Stimulated activated CD8-positive, alpha-beta memory T cell treated with anti-CD3 and anti-CD28 coated beads, Interleukin-2, amount 100 ng/mL, for 1 hour (primary cell): ENCODE measurements at regions not wholly inside any gene's neighbourhood (a gene's known extent, or its start where the extent isn't known, plus 50 kb on each side); places are given as distances from the start of the nearest gene placed in this dataset.
"Not testable (repeated sequence)": the region's sequence is repeated elsewhere in the genome, so short reads cannot be mapped to it uniquely, and the experiment has no call there.

Experiments
- DNase-seq, 2 donors: peaks; one replicate each; pipeline ENCODE4 v3.0.0-alpha.2; 2020; ENCODE audit warnings: low read depth in 2 of 2

DNA sequence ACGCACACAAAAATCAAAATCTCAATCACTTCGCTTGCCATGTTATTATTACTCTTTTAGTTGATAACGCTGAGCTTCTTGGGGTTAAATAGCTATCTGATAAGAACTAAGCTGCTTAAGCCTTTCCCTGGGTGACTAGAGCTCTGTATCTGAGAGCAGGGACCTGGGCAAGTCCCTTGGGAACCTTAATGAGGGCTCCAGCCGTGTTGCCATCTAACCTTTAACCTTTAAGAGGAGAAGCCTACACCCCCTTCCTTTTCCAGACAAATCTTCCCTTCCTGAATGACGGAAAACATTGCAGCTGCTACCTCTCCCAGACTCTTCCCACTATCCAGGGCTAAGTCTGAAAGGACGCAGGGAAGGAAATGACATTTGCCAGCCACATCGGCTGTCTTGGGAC lies 216.5 kb upstream of the RAI14 start:
- DNase-seq: no peak

DNA sequence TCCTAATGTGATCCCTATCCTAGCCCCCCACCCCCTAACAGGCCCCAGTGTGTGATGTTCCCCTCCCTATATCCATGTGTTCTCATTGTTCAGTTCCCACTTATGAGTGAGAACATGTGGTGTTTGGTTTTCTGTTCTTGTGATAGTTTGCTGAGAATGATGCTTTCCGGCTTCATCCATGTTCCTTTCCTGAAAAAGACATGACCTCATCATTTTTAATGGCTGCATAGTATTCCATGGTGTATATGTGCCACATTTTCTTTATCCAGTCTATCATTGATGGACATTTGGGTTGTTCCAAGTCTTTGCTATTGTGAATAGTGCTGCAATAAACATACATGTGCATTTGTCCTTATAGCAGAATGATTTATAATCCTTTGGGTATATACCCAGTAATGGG lies 214.4 kb upstream of the RAI14 start:
- DNase-seq: not testable (repeated sequence)

DNA sequence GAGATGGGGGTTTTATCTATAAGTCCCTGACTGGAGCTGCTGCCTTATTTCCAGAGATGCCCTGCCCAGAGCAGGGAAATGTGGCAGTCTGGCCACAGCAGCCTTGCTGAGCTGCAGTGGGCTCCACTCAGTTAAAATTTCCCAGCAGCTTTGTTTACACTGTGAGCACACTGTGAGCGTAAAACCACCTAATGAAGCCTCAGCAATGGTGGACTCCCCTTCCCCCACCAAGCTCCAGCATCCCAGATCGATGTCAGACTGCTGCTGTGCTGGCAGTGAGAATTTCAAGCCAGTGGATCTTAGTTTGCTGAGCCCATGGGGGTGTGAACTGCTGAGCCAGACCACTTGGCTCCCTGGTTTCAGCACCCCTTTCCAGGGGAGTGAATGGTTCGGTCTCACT lies 208.7 kb upstream of the RAI14 start:
- no peak for DNase-seq

DNA sequence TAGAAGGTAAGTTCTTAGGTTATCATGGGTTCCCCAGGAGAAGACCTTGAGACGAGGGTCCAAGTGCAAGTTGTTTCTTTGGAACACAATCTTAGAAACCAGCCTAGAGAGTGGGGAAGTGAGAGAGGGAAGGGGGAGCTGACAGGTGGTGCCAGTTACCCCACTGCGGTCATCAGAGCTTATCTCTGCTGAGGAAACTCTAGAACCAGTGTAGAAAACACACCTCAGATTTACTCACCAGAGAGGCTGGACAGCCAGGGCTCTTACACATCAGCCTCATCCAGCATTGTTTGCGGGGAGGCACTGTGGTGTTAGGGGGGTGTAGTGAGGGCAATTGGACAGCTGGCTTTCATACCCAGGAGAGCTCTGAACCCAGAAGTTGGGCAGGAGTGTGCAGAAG lies 206.5 kb upstream of the RAI14 start:
- no peak for DNase-seq

DNA sequence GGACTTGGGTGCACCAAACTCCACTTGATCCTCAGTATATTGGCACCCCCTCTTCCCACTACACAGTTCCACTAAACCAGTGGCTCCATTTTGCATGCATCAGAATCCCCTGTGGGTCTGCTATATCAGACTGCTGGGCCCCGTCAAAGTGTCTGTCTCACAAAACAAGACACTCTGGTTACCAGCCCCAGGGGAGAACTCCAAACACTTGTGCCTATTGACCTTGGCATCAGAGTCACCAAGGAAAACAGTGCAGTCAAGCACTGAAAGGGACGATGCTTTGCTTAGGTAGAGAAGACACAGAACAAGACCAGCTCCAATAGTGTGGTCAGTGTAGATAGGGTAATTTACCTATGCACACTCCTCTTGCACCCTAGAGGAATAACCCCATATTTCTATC lies 205.8 kb upstream of the RAI14 start:
- no peak for DNase-seq

DNA sequence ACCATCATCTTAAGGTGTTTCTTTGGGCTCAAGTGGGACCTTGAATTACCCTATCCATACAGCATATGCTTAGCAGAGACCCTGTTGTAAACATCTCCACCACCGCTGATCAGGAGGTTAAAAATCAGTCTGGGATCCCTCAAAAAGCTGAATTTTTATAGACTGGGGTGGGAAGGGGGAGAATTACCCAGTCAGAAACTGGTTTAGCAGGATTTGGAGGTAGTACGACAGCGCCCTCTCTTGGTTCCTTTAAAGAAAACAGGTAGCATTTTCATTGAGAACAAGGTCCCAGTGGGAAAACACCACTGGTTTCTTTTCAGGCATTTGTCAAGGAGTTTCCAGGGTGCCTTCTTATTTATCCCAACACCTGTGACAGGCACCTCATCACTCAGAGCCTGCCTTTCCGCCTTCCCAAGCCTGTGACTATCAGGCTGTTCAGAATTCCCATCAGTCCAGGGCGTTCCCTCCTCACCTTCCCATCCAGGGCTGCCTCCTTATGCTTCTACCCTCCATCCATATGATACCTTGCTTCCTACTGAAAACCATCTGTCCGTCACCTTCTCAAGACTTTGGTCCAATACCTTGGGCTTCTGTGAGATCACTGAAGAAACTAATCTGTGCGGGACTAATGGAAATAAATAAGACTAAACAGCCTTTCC lies 203.8 kb upstream of the RAI14 start:
- DNase-seq: no peak

DNA sequence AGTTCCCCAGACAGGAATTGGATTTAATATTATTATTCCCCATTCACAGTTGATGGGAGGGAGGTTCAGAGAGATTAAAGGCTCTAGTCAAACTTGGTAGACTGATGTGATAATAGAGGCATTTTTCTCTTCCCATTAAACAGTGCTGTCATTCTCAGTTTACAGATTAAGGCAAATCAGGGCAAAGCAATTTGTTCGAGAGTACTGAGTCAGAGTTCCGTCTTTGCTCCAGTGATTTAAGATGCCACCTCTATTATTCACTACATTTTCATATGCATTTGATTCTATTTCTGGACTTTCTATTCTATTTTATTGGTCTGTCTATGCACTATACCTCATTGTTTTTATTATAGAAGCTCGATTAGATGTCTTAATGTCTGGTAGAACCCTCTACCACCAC lies 201.0 kb upstream of the RAI14 start:
- DNase-seq: no peak

DNA sequence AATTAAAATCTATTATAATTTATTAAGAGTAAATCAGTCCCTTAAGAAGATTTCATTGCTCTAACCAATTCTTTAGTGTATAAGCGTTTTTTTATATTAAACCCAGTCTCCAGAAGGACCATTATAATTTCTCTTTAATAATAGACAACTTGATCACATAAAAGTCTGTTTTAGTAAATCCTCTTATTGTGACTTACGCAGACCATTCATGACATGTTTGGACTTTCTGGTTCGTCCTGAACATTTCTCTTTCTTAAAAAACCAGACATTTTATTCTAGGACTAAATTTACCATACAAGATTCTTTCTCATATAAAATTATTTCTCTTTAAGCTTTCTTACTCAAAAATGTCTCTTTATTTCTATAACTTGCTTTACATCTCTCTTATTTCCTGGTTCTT lies 196.2 kb upstream of the RAI14 start:
- no peak for DNase-seq

DNA sequence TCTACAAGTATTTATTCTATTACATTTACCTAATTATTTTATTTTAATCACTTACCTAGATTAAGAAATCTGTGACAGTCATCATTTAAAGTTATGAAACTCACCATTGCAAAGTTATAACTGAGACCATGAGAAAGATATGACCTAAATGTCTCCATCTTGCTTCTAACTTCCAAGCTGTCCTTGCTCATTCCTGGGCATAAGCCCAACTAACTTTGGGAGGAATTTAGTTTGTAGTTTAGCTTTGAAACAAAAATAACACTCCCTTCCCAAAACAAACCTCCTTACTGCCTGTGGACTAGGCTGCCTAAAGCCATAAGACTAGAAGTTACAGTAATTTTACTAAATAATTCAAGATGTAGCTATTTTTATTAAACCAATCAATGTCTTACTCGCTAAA lies 195.6 kb upstream of the RAI14 start:
- no peak for DNase-seq

DNA sequence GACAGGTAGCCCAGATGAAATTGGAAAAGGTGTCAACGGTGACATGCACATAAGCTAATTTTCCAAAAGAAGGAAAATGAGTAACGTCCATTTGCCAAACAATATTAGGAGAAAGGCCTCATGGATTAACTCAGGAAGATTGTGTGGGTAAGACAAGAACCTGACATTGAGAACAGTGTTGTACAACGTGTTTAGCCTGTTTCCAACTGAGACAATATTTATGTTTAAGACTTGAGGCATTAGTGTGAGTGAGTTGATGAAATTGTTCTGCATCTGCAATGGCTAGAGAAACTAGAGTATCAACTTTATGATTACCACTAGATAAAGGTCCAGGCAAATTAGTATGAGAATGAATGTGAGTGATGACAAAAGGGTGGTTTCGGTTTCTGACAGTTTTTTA lies 191.3 kb upstream of the RAI14 start:
- no peak for DNase-seq

DNA sequence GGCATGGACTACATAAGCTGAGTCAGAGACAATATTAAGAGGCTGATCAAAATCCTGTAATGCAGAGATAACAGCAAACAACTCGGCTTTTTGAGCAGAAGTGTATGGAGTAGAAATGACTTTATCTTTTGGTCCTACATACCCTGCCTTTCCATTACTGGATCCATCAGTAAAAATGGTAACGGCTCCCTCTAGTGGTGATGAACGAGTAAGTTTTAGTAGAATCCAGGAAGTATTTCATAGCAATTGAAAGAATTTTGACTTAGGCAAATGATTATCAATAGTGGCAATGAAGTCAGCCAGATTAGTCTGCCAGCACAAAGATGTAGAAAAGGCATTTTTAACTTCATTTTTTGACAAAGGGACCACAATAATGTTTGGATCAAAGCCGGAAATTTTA lies 190.8 kb upstream of the RAI14 start:
- not testable (repeated sequence) for DNase-seq

DNA sequence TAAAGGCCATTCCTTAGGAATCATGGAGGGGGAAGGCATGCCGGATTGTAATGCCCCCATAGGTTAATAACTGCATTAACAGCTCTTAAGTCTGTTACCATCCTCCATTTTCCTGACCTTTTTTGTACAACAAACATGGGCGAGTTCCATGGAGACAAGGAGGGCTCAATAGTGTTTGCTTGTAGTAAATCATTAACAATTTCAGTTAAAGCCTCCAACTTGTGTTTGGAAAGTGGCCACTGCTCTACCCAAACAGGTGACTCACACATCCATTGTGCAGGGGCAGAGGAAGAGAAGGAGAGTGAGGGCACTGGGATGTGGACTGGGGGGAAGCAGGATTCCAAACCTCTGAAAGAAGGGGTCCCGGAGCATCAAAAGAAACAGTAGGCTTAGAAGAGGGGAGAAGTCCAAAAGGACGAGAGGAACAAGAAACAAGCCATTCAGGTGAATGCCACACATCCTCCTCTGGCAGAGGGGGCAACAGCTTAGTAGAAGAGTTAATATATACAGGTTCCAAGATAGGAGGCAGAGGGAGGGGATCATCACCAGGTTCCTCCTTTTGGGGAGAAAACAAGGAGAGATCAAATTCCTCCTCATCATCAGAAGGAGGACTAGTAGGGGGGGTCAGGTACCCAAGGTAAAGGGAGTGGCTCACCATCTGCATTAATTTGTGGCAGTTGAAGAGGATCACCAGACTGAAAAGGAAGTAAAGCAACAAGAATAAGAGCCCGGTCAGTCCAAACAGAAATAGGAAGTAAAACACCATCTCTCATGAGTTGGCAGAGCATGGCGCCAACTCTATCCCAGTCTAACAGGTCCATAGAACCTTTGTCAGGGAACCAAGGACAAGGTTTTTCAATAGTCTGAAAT lies 189.4 kb upstream of the RAI14 start:
- not testable (repeated sequence) for DNase-seq

DNA sequence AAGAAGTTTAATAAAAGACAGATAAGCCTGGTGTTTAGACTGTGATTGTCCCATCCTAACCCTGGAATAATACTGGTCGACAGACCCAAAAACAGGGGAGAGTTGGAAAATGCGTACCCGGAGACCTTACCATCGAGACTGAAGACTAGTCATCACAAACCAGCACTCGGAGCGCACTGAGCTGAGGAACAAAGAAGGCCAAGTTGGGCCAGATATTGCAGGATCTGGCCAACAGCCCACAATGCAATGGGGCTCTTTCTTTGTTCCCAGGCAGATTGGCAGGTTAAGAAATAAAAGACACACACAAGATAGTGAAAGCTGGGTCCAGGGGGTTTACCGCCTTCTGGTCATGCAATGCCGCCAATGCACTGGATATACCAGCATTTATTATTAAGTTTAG lies 188.7 kb upstream of the RAI14 start:
- no peak for DNase-seq

DNA sequence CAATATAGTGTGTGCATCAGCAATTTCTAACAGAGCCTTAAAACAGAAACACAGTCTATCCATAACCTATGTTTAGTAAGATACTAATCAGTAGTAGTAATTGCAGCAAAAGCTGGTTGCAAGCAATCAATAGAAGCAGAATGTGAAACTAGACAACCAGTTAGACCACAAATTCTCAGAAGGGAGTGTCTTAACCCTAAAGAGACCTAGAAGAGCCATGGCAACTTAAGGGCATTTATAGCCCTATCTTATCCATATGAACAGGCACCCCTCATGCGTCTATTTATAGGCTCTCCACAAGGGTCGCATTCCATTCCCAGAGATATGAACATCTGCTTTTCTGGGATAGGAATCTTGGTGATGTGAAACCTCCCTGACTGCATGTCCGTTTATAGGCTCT lies 188.1 kb upstream of the RAI14 start:
- DNase-seq: not testable (repeated sequence)

DNA sequence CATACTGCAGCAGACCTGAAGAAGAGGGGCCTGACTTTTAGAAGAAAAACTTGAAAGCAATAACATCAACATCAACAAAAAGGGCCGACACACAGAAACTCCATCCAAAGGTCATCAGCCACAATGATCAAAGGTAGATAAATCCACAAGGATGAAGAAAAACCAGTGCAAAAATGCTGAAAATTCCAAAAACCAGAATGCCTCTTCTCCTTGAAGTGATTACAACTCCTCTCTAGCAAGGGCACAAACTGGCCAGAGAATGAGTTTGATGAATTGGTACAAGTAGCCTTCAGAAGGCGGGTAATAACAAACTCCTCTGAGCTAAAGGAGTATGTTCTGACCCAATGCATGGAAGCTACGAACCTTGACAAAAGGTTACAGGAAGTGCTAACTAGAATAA lies 186.2 kb upstream of the RAI14 start:
- no peak for DNase-seq

DNA sequence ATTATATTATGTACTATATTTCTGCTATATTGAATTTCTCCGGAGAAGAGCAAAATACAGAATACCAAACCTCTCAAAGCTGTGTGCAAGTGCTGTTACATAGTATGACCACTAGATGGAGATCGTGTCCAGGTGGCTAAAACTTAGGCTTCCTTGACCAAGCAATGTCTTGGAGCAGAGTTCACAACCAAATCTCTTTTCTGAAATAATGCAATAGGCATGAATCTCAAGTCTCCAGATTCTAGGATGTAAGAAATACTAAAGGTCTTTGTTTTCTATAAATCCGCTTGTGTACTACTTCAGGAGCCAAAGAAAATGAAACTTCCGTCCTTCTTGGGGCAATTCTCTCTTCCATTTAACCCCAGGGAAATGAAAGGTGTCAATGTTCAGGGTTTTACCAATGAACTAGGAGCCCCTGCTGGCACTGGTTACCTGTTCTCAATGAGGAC lies 181.5 kb upstream of the RAI14 start:
- DNase-seq: no peak

DNA sequence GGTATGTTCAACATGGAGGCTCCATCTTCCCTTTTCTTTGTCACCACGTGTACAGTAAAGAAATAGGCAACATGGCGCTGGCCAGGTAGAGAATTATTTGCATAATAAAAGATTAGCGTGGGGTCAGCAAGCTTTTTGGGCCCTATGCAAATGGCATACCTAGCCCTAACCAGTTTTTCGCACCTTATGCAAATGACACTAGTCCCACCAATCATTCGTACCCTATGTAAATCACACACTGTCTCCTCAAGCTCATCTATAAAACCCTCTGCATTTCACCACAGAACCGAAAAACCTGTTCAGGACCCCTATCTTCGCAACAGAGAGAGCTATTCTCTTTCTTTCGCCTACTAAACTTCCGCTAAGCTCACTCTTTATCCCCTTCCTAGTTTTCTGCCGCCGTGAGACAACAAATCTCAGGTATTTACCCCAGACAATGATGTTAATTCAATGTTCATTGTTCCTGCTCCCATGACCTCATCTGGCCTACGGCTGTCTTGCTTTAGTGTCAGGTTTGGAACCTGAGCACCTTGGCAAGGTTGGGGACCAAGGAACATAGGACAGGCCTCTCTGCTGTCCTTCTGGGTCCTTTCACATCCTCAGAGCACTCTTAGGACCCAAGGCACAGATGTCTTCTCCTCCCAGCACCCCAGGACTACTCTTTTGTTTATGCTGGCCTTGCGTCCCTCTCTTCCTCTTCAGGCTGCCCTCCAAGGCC lies 180.7 kb upstream of the RAI14 start:
- DNase-seq: no peak

DNA sequence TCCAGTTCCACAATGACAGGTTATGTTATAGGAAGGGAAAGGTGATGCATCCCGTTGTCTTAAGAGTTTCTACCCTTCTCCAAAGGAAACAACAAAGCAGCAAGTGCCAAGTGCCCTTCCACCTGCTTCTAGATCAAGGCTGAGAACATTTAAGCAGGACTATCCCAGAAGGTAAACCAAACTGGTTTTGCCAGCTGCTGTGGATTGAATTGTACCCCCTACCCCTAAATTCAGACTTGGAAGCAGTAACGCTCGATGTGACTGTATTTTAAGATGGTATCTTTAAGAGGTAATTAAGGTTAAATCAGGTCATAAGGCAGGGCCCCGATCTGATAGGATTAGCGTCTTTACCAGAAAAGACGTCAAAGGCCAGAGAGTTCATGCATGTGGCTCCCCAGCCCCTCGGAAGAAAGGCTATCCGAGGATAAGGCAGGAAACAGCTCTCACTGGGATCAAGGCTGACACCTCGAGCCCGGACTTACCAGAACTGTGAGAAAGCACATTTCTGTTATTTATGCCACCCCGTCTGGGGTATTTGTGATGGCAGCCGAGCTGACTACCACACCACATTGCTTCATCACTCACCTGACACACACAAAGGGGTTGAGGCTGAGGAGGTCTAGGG lies 179.1 kb upstream of the RAI14 start:
- no peak for DNase-seq

DNA sequence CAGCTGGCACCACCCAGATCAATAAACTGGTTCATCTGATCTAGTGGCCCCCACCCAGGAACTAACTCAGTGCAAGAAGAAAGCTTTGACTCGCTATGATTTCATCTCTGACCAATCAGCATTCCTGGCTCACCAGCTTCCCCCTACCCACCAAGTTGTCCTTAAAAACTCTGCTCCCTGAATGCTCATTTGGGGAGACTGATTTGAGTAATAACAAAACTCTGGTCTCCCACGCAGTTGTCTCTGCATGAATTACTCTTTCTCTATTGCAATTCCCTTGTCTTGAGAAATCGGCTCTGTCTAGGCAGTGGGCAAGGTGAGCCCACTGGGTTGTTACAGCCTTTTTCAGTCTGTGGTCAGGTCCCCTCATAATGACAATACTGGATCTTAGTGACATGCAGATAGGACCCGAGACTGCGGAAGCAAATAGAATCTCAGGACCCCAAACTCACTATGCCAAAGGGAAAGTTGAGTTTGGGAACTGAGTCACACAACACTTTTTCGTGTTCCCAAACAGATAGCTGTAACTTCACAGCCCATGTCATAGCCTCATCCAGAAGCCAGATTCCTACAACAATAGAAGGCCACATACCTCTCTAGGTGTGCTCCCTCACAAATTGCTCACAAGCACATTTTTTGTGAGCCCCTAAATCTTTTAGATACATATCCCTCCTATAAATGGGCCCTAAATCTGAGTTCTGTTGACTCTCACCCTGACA lies 175.2 kb upstream of the RAI14 start:
- DNase-seq: no peak

DNA sequence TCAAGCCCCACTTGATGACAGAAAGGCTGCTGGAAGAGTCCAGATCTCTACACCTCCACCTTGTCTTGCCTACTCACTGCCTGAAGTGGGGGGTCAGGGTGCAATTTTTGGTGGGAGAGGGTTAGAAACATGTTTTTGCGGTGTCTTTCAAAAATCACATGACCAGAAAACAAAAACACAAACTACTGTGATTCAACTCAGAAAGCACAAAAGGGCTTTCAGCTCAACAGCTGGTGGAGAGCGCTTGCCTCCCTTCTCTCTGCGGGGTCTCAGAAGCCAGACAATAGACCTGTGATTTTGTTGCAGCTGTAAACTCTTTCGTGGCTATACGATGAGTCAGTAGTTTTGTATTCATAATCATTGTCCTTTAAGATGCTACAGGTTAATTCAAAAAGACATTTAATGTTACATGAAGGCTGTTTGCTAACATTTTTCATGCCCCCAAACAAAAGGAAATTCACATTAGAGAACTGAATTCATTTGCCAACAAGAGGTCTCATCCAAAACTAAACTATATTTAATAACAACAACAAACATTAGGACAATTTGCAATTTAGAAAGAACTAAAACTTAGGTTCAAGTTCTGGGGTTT lies 172.6 kb upstream of the RAI14 start:
- DNase-seq: no peak

DNA sequence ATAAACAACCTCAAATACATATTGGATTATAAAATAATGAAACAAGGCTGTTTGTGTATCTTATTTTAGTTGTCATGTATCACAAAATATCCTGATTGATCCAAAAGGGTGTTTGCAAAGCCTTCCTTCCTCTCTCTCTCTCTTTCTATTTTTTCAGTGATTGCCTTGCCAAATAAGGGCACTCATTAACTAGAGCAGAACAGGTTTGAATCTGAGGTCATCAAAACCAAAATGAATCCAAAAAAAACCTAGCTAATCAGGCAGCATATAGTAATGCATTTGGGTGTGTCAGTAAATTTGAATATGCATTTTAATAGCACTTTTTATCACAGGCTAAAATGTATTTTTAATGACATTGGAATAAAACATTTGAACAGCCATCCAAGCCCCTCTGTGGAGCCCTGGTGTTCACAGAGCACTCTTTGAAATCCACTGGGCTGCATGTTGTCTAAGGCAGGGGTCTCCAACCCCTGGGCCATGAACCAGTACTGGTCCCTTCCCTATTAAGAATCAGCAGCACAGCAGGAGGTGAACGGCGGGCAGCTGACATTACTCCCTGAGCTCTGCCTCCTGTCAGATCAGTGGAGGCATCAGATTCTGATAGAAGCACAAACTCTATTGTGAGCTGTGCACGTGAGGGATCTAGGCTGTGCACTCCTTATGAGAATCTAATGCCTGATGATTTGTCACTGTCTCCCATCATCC lies 171.8 kb upstream of the RAI14 start:
- no peak for DNase-seq
